ENCODE measurements at regions not wholly inside any gene's neighbourhood (a gene's known extent, or its start where the extent isn't known, plus 50 kb on each side); places are given as distances from the start of the nearest gene placed in this dataset.
"Not testable (repeated sequence)": the region's sequence is repeated elsewhere in the genome, so short reads cannot be mapped to it uniquely, and the experiment has no call there.

DNA sequence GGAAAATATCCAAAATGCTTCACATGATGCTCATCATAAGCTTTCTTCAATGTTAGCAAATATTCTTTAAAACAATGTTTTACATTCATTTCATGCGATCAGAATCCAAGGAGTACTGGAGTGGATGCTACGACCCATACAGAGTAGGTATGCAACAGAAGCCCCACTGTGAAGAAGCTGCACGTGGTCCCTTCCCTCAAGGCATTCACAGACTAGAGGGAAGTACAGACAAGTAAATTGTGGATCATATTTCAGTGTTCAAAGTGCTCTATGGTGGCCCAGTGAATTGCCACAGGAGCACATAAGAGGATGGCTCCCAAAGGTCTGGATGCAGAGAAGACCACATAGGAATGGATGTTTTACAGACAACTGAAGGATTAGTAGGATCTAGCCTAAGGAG lies 789.9 kb downstream of the IGSF11 start:
- DNase-seq = no peak

- no peak for DNase-seq
Observed at GRCh38 chr3:118245312-118245711, 789.3 kb downstream of the IGSF11 start.

DNA sequence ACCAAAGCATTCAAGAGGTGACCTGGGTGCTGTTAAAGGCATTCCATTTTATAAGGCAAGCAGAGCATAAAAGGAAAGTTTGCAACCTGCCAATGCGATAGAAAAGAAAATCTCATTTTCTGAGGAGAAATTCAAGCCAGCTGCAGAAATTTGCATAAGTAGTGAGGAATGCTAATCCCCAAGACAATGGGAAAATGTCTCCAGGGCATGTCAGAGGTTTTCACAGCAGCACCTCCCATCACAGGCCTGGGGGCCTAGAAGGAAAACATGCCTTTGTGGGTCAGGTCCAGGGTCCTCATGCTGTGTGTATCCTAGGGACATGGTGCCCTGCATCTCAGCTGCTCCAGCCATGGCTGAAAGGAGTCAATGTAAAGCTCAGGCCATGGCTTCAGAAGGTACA lies 775.8 kb downstream of the IGSF11 start:
- DNase-seq = not testable (repeated sequence)

DNA sequence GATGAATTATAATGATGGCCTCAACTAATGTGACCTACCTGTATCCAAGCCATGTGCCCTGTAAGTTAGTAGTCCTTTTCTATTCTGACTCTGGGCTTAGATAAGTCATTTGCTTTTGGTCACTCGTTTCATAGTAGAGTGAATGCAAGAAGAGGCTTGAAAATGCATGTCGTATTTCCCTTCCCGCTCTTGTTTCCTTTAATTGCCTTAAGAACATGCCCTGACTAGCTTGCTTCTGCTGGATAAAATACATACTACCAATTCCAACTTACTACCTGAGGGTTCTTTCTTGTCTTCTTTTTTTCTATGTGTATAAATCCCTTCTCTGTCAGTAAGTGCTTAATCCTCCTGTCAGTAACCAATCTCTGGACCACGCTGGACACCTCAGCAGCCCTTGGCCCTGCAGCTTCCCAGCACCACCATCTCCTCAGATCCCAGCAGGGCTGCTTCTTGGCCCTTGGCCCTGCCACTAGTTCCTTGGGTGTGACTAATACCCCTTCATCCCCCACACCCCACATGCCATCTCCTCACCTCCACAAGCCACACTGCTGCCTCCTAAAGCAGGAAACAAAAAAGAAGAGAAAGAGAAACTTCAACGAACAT lies 771.7 kb downstream of the IGSF11 start:
- no peak for DNase-seq

DNA sequence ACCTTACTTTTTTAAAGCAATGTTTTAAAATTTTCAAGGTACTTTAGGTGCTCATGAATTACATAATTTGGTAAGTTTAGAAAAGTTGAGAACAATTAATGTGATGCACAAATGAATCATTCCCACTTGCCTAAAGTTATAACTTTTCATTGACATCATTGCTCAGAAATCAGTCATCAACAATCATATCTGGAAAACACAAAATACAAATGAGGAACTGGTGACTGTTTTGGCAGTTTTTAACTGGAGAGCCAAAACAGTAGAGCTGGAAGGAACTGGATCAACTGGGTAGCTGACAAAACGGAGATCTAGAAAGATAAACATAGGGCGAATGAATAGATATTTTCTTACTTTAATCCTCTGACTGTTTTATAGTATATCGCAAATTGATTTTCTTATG lies 767.1 kb downstream of the IGSF11 start:
- DNase-seq = no peak

- no peak for DNase-seq
Observed at GRCh38 chr3:118269537-118270125, 765.0 kb downstream of the IGSF11 start.

GRCh38 chr3:118272991-118273390 lies 761.7 kb downstream of the IGSF11 start:
- DNase-seq = no peak

GRCh38 chr3:118277814-118278213 lies 756.8 kb downstream of the IGSF11 start:
- DNase-seq = no peak

- DNase-seq = no peak
Observed at GRCh38 chr3:118292841-118293240, 741.8 kb downstream of the IGSF11 start.

DNA sequence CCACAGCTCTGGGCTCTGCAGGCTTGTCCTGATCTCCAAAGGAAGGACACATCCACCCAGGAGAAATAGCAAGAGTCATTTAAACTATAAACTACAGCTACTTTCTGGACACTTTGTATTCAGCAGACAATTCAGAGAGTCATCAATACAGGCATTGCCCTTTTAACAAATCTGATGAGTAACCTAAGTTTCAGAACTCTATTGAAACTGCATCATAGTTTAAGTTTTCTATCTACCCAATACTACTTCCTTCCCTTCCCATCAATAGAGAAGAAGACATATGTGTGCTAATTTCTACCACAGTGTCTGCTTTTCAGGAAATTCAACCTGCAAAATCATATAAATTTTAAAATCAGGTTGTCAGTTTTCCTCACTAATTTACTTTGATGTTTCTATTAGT lies 736.5 kb downstream of the IGSF11 start:
- no peak for DNase-seq

DNA sequence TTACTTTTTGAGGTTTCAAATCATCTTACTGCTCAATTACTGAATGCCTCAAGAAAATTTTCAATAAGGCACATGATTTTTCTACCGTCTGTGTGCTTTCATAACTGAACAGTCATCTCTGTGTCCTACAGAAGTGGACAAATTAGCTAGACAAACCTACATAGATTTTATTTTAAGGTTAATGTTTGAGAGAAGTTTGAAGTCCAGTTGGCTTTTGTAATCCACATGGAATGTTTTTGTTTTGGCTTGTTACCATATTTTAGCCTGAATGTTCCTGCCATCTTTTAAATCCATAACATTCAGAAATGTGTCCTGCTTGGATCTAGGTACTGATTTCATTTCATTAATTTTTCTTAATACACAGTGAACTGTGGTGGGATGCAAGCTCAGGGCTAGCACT lies 730.1 kb downstream of the IGSF11 start:
- DNase-seq = no peak

DNA sequence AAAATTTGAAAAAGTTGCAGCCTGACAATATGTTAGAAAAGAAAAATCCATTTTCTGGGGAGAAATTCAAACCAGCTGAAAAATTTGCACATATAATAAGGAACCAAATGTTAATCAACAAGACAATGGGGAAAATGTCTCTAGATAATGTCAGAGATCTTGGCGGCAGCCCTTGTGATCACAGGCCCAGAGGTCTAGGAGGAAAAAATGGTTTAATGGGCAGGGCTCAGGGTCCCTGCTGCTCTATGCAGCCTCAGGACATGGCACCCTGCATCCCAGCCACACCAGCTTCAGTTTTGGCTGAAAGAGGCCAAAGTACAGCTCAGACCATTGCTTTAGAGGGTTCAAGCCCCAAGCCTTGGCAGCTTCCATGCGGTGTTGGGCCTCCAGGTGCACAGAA lies 701.9 kb downstream of the IGSF11 start:
- no peak for DNase-seq

- no peak for DNase-seq
Observed at GRCh38 chr3:118337649-118338048, 697.0 kb downstream of the IGSF11 start.

DNA sequence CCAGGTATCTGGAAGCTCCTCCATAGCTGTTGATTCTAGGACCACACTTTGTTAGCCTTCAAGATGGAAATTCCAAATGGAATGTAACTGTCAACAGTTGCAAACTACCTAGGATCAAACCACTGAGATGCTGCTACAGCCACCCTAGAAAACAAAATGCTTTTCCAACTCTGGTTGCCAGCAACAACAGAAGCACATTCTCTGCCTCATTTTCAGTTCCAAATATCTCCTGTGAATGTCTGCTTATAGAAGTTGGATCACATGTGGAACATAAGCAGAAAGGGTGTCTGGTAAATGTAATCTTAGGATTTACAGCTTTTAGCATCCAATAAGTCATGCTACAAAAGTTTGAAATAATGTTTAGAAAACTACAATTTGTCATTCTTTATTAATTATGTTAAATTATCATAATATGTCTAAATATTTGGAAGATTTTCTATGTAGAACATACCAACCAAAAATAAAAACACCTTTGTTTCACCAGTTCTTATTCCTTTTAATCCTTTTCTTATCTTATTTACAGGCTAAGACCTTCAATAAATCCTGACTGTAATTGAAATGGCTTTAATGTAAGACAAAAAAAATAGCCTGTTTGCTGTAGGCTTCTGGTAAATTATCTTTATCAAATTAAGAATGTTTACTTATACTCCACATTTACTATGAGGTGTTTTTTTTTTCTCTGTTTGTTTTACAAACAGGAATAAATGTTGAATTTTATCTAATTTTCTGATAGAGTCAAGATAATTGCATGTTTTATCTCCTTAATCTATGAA lies 687.1 kb downstream of the IGSF11 start:
- no peak for DNase-seq

DNA sequence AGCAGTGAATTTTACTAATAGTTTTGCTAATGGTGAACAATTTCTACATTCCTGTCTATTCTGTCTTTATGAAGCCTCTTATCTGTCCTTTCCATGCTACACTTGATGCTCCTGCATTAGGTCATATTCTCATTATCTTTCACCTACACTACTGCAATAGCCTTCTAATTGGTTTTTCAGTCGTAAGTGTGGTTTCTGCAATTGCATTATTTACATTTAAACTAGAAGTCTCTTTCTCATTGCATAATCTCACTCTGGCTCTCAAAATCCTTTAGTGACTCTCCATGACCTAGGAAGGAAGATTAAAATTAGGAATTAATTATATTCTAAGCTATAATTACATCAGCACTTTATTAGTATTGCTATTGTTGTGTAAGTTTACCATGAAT lies 686.5 kb downstream of the IGSF11 start:
- DNase-seq = no peak

DNA sequence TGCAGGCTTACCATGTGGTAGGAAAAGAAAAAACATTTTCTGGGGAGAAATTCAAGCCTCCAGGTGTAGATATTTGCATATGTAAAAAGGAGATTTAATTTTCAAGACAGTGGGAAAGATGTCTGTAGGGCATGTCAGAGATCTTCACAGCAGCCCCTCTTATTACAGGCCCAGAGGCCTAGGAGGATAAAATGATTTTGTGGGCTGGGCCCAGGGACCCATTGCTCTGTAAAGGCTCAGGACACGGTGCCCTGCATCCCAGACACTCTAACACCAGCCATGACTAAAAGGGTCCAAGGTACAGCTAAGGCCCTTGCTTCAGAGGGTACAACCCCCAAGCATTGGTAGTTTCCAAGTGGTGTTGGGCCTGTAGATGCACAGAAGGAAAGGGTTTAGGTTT lies 680.1 kb downstream of the IGSF11 start:
- DNase-seq = no peak

DNA sequence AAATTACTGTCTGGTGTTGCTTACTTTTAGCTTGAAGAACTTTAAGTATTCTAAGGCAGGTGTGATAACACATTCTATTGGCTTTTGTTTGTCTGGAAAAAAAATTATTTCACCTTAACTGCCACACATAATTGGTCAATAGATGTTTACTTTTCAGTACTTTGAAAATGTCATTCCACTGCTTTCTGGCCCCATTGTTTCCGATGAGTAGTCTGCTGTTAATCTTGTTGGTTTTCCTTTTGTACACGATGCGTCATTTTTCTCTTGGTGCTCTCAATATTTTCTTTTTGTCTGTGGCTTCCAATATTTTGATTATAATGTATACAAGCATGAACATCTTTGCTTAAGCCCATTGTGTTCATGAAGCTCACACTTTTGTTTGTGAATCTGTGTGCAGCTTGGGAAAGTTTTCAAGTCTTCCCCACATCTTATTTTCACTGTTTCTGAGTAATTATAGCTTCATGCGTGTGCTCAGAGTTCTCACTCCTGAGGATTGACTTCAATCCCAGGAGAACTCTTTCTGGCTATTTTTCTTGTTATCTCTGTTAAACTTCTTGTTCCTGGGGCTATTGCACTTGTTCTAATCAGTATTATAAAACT lies 664.7 kb downstream of the IGSF11 start:
- DNase-seq = no peak

DNA sequence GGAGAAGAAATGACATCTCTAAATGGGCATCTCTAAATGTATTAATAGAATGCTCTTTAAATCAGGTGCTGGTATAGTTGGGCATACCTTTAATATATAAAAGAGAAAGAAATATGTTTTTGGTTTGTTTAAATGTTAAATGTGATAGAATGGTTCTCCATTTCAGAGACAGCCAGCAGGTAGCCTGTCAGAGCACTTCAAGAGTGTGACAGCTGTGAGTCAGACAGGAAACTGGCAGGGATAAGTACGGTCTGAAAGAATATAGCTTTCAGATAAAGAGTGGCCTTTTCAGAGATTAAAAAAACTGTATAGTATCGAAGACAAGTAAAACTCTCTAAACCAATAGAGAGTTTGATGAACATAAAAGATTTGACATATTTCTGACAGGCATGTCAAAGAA lies 654.1 kb downstream of the IGSF11 start:
- peak; percentile 27 for DNase-seq

DNA sequence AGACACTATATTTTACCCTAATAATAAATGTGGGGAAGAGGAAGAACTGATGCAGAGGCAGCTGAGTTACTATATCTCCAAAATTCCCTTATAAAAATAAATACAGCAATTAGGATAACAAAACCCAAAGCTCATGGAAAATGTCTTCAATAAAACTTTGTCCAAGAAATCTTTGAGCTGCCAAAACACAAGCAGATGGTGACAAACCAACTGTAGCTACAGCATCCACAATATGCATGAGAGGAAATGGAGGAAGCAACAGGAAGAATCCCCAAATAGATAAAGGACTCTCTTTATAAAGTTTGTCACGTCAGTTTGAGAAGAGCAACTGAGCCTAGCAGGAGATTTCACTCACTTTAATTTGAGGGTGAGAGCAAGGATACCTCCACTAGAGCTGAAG lies 638.2 kb downstream of the IGSF11 start:
- no peak for DNase-seq

DNA sequence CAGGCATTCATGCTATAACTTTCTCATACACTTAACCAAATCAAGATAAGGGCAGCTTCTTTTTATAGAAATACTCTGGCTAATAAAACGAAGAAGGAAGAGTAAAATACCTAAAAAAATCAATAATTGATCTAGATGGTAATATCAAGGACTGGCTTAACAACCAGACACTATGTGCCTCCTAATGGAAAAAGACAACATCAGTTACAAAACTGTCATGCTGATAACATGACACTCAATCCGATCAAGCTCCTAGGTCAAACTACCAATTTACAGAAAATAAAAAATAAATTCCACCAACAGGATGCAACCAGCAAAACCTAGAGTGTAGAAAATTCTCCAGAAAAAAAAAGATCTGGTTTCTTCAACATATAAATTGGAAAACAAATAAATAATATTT lies 634.6 kb downstream of the IGSF11 start:
- DNase-seq = no peak

- DNase-seq = no peak
Observed at GRCh38 chr3:118400886-118401285, 633.8 kb downstream of the IGSF11 start.

- DNase-seq = no peak
Observed at GRCh38 chr3:118401887-118402286, 632.8 kb downstream of the IGSF11 start.

DNA sequence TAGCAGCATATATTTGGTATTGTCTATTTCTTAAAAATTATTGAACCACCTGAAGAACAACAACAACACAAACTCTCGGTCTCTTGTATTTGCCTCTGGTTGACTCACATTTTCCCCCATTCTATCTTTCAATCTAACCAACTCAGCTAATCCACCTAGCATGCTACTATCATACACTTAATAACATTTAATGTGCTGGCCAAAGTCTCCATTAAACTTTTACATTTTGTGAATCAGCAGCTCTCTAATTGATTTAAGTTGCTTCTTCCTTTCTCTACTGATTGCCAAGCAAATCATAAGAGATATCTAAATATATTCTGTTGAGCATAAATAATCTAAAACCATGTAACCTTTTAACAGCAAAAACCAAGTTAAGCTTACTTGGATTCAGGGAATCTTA lies 631.7 kb downstream of the IGSF11 start:
- no peak for DNase-seq

- DNase-seq = no peak
Observed at GRCh38 chr3:118406562-118406961, 628.1 kb downstream of the IGSF11 start.

Measured in NCI-H1092 treated with DMSO at 0.1 percent for 48 hours (cell line).